ENCODE measurements at regions not wholly inside any gene's neighbourhood (a gene's known extent, or its start where the extent isn't known, plus 50 kb on each side); places are given as distances from the start of the nearest gene placed in this dataset.

DNA sequence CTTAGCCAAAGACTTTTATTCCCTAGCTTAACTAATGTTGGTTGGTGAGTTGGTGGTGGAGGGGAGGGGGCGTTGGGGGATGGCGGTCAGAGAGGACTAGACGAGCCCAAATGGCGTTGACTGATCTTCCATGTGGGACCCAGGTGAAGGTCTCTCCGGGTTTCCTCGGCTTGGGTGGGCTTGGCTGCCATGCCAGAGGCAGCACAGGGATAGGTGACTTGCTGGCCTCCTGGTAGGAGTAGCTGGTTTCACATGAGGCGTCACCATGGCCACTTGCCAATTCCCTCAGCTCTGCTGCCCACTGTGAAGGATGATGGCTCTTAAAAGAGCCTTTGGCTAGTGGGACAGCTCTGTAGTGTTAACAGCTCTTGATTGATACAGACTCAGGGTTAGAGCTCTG lies 1337.0 kb upstream of the FAM98A start:
- no peaks in the 10 kb centered on the region for H3K36me3 ChIP-seq (ENCODE audit: insufficient read depth, low read length)
- TF ChIP-seq, protein P1, sequence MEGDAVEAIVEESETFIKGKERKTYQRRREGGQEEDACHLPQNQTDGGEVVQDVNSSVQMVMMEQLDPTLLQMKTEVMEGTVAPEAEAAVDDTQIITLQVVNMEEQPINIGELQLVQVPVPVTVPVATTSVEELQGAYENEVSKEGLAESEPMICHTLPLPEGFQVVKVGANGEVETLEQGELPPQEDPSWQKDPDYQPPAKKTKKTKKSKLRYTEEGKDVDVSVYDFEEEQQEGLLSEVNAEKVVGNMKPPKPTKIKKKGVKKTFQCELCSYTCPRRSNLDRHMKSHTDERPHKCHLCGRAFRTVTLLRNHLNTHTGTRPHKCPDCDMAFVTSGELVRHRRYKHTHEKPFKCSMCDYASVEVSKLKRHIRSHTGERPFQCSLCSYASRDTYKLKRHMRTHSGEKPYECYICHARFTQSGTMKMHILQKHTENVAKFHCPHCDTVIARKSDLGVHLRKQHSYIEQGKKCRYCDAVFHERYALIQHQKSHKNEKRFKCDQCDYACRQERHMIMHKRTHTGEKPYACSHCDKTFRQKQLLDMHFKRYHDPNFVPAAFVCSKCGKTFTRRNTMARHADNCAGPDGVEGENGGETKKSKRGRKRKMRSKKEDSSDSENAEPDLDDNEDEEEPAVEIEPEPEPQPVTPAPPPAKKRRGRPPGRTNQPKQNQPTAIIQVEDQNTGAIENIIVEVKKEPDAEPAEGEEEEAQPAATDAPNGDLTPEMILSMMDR (IDR thresholded peaks at IDR 0.05): no peak
- no peak overlapping the region for H3K27ac ChIP-seq (ENCODE audit: low read depth in 1 of 2, low read length in 2 of 2)
- Mint-ChIP-seq H3K27ac (no peak overlapping the region), H3K9me3 (peaks cover 12% of the 10 kb centered on the region), H3K36me3 (ENCODE audit: low read depth) (no peaks in the 10 kb centered on the region), H3K4me1 (ENCODE audit: low read depth) (no peaks in the 10 kb centered on the region), H3K27me3 (no peaks in the 10 kb centered on the region), H3K4me3 (no peak overlapping the region)
- ATAC-seq (ENCODE audit: poor library complexity): no peak
- intact Hi-C loops (cut with DNase I, micrococcal nuclease): no loop called here
- H3K27me3 ChIP-seq (ENCODE audit: control insufficient read depth in 1 of 2, insufficient read depth in 2 of 2, low read length in 2 of 2): no peaks in the 10 kb centered on the region
- no peaks in the 10 kb centered on the region for H3K4me1 ChIP-seq (ENCODE audit: insufficient read depth, low read length)
- H3K4me3 ChIP-seq (ENCODE audit: low read length): no peak overlapping the region
- H3K9me3 ChIP-seq (ENCODE audit: control insufficient read depth in 1 of 2, insufficient read depth in 1 of 2, low read length in 2 of 2): peaks cover 0 to 13% of the 10 kb centered on the region in 2 experiments
- POLR2A ChIA-PET: no interaction called here
- peak in 1 of 14 experiments; percentile 5 for DNase-seq
- CTCF ChIA-PET: no interaction called here

DNA sequence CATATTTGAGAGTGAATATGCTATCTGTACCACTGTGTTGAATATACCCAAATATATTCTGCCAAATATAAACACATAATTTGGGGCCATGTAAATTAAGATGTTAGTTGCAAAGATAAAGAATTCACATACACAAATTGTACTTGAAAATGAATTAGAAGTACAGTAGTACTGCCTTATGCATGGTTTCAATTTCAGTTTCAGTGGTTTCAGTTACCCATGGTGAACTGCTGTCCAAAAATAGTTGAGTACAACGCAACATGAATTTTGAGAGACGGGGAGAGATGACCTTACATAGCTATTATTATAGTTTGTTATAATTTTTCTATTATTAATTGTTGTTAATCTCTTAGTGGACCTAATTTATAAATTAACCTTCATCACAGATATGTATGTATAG lies 1313.0 kb upstream of the FAM98A start:
- Mint-ChIP-seq H3K27me3 (no peaks in the 10 kb centered on the region), H3K4me3 (no peak overlapping the region), H3K27ac (no peak overlapping the region), H3K36me3 (ENCODE audit: low read depth) (no peaks in the 10 kb centered on the region), H3K4me1 (ENCODE audit: low read depth) (no peaks in the 10 kb centered on the region), H3K9me3 (peaks cover 3% of the 10 kb centered on the region)
- CTCF ChIA-PET: no interaction called here
- no peak overlapping the region for H3K4me3 ChIP-seq (ENCODE audit: low read length)
- intact Hi-C loops (cut with DNase I, micrococcal nuclease): no loop called here
- H3K4me1 ChIP-seq (ENCODE audit: insufficient read depth, low read length): no peaks in the 10 kb centered on the region
- TF ChIP-seq, protein P1 (IDR thresholded peaks at IDR 0.05): no peak
- H3K27me3 ChIP-seq (ENCODE audit: control insufficient read depth in 1 of 2, insufficient read depth in 2 of 2, low read length in 2 of 2): no peaks in the 10 kb centered on the region
- no peak overlapping the region for H3K27ac ChIP-seq (ENCODE audit: low read depth in 1 of 2, low read length in 2 of 2)
- ATAC-seq (ENCODE audit: poor library complexity) (no peak), DNase-seq (no peak)
- peaks cover 0 to 6% of the 10 kb centered on the region in 2 experiments for H3K9me3 ChIP-seq (ENCODE audit: control insufficient read depth in 1 of 2, insufficient read depth in 1 of 2, low read length in 2 of 2)
- POLR2A ChIA-PET: no interaction called here
- no peaks in the 10 kb centered on the region for H3K36me3 ChIP-seq (ENCODE audit: insufficient read depth, low read length)

DNA sequence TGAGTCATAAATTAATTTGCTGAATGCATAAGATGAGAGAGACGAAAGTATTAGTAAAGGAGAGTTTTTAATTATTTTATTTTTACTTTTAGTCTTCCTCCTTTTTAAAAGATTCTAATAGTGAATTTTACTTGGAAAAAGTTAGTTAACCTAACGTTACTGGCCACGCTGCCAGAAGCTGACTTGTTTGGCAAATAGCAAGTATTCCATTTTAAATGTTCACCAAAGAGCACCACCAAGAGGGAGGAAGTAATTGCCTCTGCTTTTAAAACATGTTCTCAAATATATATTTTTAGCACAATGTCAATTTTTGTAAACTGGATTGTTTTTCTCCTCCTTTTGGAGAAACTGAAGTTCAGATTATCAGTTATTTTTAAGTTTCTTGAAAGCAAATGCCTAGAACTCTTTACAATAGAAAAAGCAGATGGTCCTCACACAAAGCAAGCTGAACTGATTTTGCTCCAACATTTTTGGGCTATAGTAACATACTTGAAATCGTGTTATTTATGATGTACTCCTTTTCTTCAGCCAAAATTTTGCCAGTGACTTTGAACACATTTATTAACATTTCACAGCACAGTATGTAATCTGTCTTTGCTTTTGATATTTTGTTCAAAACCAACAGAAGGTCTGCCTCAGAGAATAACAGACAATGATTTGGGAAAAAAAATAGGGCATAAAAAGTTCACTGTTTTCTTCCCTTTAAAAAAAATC lies 1311.0 kb upstream of the FAM98A start:
- H3K9me3 Mint-ChIP-seq: no peaks in the 10 kb centered on the region
- H3K4me3 ChIP-seq (ENCODE audit: low read length): no peak overlapping the region
- no peaks in the 10 kb centered on the region for H3K36me3 ChIP-seq (ENCODE audit: insufficient read depth, low read length)
- DNase-seq: no peak
- intact Hi-C loops (cut with DNase I, micrococcal nuclease): no loop called here
- TF ChIP-seq, protein P1 (IDR thresholded peaks at IDR 0.05): no peak
- H3K4me3 Mint-ChIP-seq: no peak overlapping the region
- ATAC-seq (ENCODE audit: poor library complexity): no peak
- H3K27ac ChIP-seq (ENCODE audit: low read depth in 1 of 2, low read length in 2 of 2): no peak overlapping the region
- CTCF ChIA-PET: no interaction called here
- H3K4me1 Mint-ChIP-seq (ENCODE audit: low read depth): no peaks in the 10 kb centered on the region
- POLR2A ChIA-PET: no interaction called here
- H3K27me3 ChIP-seq (ENCODE audit: control insufficient read depth in 1 of 2, insufficient read depth in 2 of 2, low read length in 2 of 2): no peaks in the 10 kb centered on the region
- H3K27ac Mint-ChIP-seq: no peak overlapping the region
- no peaks in the 10 kb centered on the region for H3K4me1 ChIP-seq (ENCODE audit: insufficient read depth, low read length)
- no peaks in the 10 kb centered on the region for H3K36me3 Mint-ChIP-seq (ENCODE audit: low read depth)
- H3K27me3 Mint-ChIP-seq: no peaks in the 10 kb centered on the region
- H3K9me3 ChIP-seq (ENCODE audit: control insufficient read depth in 1 of 2, insufficient read depth in 1 of 2, low read length in 2 of 2): peaks cover 0 to 6% of the 10 kb centered on the region in 2 experiments

Measured in CD4-positive, alpha-beta T cell (primary cell).